ENCODE measurements at regions not wholly inside any gene's neighbourhood (a gene's known extent, or its start where the extent isn't known, plus 50 kb on each side); places are given as distances from the start of the nearest gene placed in this dataset.

DNA sequence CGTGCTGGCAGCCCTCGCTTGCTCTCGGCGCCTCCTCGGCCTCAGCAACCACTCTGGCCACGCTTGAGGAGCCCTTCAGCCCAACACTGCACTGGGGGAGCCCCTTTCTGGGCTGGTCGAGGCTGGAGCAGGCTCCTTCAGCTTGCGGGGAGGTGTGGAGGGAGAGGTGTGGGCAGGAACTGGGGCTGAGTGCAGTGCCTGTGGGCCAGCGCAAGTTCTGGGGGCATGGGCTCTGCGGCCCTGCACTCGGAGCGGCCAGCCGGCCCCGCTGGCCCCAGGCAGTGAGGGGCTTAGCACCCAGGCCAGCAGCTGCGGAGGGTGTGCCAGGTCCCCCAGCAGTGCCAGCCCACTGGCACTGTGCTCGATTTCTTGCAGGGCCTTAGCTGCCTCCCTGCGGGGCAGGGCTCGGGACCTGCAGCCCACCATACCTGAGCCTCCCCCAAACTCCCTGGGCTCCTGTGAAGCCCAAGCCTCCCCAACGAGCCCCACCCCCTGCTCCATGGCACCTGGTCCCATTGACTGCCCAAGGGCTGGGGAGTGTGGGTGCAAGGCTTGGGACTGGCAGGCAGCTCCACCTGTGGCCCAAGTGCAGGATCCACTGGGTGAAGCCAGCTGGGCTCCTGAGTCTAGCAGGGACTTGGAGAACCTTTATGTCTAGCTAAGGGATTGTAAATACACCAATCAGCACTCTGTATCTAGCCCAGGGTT lies 556.8 kb downstream of the GABRG1 start:
- TF ChIP-seq REST (IDR thresholded peaks at IDR 0.05; ENCODE audit: borderline replicate concordance) (no peak), EZH2 (IDR thresholded peaks at IDR 0.05; ENCODE audit: borderline replicate concordance, insufficient read depth, low read length, poor library complexity, severe bottlenecking) (no peak), POLR2AphosphoS5 (IDR thresholded peaks at IDR 0.05) (no peak), SMC3 (conservative IDR thresholded peaks at IDR 0.05; ENCODE audit: poor library complexity) (no peak)
- TF ChIP-seq, protein P1, sequence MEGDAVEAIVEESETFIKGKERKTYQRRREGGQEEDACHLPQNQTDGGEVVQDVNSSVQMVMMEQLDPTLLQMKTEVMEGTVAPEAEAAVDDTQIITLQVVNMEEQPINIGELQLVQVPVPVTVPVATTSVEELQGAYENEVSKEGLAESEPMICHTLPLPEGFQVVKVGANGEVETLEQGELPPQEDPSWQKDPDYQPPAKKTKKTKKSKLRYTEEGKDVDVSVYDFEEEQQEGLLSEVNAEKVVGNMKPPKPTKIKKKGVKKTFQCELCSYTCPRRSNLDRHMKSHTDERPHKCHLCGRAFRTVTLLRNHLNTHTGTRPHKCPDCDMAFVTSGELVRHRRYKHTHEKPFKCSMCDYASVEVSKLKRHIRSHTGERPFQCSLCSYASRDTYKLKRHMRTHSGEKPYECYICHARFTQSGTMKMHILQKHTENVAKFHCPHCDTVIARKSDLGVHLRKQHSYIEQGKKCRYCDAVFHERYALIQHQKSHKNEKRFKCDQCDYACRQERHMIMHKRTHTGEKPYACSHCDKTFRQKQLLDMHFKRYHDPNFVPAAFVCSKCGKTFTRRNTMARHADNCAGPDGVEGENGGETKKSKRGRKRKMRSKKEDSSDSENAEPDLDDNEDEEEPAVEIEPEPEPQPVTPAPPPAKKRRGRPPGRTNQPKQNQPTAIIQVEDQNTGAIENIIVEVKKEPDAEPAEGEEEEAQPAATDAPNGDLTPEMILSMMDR (IDR thresholded peaks at IDR 0.05; ENCODE audit: poor library complexity, severe bottlenecking), result no peak
